Astrocyte of the cerebellum (primary cell): ENCODE measurements at regions not wholly inside any gene's neighbourhood (a gene's known extent, or its start where the extent isn't known, plus 50 kb on each side); places are given as distances from the start of the nearest gene placed in this dataset.

ENCODE experiments used
- DNase-seq: peaks from one replicate; pipeline ENCODE4 v3.0.0-alpha.2; 2011; ENCODE audit warnings: low read depth
- H3K4me3 ChIP-seq: 2 replicates; pipeline ENCODE4 v1.5.1; 2011; ENCODE audit warnings: mild to moderate bottlenecking, low read depth, low read length, moderate library complexity
- CTCF ChIP-seq: IDR thresholded peaks from 2 replicates; pipeline ENCODE4 v1.5.1; 2012; ENCODE audit warnings: low read length, low read depth, moderate library complexity, mild to moderate bottlenecking; ENCODE audit errors: missing control alignments
- in situ Hi-C: cut with HindIII; loops from 2 replicates; pipeline ENCODE4 v1.10.0; 2017; ENCODE audit warnings: low sequenced_read_pairs

- in situ Hi-C loops, result no loop called here
- no peak overlapping the region for H3K4me3 ChIP-seq
- no peak for TF ChIP-seq CTCF
- DNase-seq, result no peak
Observed at GRCh38 chr3:76051145-76051544, 265.8 kb upstream of the ZNF717 start.

GRCh38 chr3:76054404-76054803 lies 269.1 kb upstream of the ZNF717 start:
- in situ Hi-C loops, result no loop called here
- no peak for DNase-seq
- H3K4me3 ChIP-seq, result no peak overlapping the region
- no peak for TF ChIP-seq CTCF

GRCh38 chr3:76061654-76062053 lies 276.3 kb upstream of the ZNF717 start:
- in situ Hi-C loops, result no loop called here

GRCh38 chr3:76063019-76063418 lies 277.7 kb upstream of the ZNF717 start:
- in situ Hi-C loops, result no loop called here
- TF ChIP-seq CTCF, result no peak
- DNase-seq, result peak; percentile 86
- H3K4me3 ChIP-seq, result no peak overlapping the region

More at GRCh38 chr3:76061654-76062053, 276.3 kb upstream of the ZNF717 start:
- H3K4me3 ChIP-seq, result no peak overlapping the region
- no peak for TF ChIP-seq CTCF
- DNase-seq, result no peak

- DNase-seq, result no peak
- TF ChIP-seq CTCF, result no peak
Observed at GRCh38 chr3:76063811-76064210, 278.5 kb upstream of the ZNF717 start.

GRCh38 chr3:76065964-76066363 lies 280.6 kb upstream of the ZNF717 start:
- in situ Hi-C loops, result no loop called here
- no peak for TF ChIP-seq CTCF
- no peak overlapping the region for H3K4me3 ChIP-seq
- DNase-seq, result no peak

More at GRCh38 chr3:76063811-76064210, 278.5 kb upstream of the ZNF717 start:
- H3K4me3 ChIP-seq, result no peak overlapping the region
- in situ Hi-C loops, result no loop called here

GRCh38 chr3:76078101-76078500 lies 292.8 kb upstream of the ZNF717 start:
- TF ChIP-seq CTCF, result no peak
- H3K4me3 ChIP-seq, result no peak overlapping the region
- no peak for DNase-seq
- in situ Hi-C loops, result no loop called here
